ENCODE measurements at regions not wholly inside any gene's neighbourhood (a gene's known extent, or its start where the extent isn't known, plus 50 kb on each side); places are given as distances from the start of the nearest gene placed in this dataset.
A peak's percentile ranks its signal among the peaks of the same experiment; 100 is the strongest.

DNA sequence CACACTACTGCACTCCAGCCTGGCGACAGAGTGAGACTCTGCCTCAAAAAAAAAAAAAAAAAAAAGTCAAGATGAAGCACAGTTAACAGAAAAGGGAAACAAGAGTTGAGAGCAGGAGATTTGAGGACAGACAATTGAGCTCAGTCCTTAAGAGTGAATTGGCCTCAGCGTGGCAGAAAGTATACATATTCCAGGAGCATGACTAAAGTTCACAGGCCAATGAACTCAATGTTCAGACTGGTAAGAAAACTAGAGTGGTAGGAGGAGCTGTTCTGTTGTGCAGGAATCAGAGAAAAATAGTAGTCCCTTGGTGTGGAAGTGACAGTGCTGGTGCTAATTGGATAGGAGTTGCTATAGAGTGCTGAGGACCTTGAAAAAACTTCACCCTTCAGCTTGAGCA is 60.0 kb downstream of the NRN1 start:
- no peak for DNase-seq (ENCODE audit: low read depth)

DNA sequence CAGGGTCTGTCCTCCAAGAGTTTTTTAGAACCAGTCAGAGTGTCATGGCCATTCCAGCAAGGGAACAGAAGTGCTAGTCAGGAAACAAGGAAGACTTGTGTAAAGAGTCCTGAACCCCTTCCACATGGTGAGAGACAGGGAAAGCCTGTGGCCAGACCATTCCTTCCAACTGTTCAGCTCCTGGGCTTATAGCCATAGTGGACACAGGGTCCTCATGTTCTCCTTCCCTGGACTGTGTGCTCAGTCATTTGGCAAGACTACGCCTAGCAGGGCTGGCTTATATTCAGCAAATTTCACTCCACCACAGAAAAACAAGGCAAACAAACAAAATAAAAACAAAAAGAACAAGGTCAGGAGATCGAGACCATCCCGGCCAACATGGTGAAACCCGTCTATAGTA is 60.5 kb downstream of the NRN1 start:
- DNase-seq (ENCODE audit: low read depth) = no peak

DNA sequence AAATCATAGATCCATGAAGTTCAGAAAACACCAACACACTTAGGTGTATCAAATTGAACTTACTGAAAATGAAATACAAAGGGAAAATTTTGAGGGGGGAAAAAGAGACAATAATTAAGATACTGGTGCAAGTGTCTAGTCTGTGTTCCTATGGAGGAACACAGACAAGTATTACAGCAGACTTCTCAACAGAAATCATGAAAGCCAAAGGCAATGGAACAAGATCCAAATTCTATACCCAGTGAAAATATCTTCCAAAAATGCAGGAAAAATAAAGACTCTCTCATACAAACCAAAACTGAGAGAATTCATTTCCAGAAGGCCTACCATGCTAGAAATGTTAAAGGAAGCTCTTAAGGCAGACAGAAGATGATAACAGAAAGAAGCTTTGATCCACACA is 63.1 kb downstream of the NRN1 start:
- DNase-seq (ENCODE audit: low read depth) = no peak

DNA sequence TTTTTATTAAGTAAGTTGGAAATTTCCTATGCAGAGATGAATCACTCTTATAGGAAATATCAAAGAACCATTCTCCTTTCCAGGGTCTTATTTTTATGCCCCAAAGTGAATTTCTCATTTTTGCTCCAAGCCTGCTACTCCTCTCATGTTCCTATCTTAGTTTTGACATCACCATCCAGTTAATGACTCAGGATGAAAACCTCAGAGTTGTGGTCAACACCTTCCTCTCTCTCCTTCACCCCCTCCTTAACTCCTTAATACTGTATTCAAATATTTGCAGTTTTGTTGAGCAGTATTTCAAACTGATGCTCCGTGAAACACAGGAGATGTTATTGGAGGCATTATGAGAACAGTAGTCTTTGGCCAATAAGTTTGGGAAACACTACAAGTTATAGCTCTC is 64.1 kb downstream of the NRN1 start:
- no peak for DNase-seq (ENCODE audit: low read depth)

DNA sequence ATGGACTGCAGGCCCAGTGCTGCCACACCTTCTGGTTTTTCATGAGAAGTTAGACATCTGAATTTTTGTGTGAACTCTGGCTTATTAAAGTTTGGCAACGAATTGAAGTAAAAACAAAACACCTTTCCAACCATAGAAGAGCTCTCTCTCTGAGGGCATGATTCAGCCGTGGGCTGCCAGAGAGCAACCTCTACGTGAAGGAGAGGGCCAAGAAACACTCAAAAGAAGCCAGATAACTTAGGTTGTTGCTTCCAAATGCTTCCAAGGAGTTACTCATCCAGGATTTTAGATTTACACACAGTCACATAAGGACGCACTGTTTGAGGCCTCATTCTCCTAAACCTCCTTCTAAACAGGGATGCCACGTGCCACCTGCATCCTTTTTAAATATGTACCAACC is 65.5 kb downstream of the NRN1 start:
- DNase-seq (ENCODE audit: low read depth) = no peak

DNA sequence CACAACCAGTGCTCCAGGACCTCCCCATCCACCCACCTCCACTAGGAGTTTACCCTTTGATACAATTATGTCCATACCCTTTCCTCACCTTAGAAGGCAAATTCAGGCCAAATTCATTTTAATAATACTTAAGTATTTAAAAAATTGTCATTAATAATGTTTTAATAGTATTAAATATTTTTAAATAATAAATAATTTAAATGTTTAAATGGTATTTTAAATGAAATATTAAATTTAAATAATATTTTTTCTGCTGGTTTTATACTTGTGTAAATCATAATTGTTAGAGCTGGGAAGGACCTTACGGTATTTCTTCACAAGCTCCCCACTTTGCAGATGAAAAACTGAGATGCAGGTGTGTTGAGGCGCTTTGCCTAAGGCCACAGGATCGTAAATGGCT is 67.8 kb downstream of the NRN1 start:
- no peak for DNase-seq (ENCODE audit: low read depth)

DNA sequence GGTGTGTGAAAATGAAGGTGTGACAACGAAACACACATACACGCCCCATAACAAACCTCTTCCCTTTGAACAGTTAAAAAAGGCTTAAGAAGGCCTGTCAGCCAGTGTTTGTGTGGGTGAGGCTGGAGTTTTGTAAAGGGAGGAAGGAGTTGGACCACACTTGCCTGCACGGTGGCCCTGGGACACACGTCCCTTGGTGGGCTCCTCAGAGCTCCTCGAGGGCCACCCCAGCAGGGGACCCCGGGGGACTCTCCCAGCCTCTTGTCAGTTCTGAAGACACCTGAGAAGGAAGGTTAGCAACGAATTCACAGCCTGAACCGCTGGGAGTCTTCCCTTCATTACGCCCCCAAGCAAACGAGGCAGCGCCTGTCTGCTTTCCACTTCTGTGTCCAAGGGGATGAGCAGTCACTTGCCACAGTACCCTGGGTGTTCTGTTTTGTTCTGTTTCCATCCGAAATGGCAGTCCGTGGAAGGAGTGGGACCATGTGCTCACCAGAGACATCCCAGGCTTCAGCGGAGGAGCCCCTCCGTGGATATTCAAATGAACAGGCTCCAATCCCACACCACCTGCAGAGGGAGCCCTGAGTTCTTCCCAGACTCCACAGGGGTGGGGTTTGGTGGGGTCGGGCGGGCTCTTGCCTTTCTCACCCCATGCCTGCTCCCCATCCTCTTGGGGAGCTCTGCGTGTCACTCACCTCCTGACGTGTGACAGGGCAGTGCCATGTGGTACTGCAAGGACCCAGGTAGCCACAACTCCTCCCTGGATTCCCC is 68.6 kb downstream of the NRN1 start:
- DNase-seq (ENCODE audit: low read depth) = no peak

DNA sequence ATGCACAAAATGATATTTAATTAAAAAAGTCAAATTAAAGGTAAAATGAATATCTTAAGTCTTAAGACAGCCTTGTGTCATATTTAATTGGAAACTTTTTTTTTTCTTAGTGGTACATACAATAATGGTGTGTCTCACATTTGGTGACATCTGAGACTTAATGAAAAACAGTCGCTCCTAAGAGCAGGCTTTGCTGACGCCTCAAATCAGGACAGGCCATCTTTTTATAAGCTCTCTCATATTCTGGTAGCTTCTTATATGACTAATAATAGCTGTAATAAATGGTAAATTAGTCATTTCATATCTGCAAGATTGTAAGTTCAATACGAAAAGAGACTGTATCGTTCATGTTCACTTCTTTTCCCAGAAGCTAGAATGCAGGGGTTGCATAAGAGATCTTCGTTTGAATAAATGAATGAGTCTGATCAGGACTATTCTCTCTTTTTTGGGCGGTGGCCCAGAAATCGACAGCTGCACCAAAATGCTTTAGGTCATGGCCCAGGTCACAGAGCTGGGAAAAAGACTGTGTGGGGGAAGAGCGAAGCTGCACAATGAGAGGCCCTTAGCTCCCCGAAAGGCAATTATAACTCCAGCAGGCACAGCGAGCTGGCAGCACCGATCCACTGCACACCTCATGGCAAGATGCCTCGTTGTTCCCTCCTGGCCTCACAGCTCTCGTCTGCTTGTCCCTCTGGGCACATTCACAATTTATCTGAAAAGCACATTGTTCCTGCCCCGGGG is 69.4 kb downstream of the NRN1 start:
- DNase-seq (ENCODE audit: low read depth) = no peak

DNA sequence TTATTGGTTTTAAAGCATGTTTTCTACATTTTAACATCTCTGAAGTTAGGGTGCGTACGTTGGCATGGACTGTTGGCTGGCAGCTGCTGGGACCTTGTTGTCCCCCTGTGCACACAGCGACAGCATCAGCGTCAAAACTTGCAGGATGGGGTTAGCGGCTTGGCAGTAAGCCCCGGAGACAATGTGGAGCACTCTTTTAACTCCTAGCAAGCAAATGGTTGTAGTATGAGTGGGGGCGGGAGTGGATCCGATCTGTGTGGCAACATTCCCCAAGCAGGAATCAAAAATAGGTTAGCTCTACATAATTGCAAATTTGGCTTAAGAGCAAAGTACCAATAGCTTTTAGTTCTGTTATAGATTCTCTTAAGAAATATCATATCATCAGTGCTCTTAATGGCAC is 70.1 kb downstream of the NRN1 start:
- DNase-seq (ENCODE audit: low read depth) = no peak

GRCh38 chr6:5936140-5936539 is 70.6 kb downstream of the NRN1 start:
- no peak for DNase-seq (ENCODE audit: low read depth)

- no peak for DNase-seq (ENCODE audit: low read depth)
Observed at GRCh38 chr6:5930968-5931367, 75.8 kb downstream of the NRN1 start.

- no peak for DNase-seq (ENCODE audit: low read depth)
Observed at GRCh38 chr6:5930143-5930770, 76.5 kb downstream of the NRN1 start.

DNA sequence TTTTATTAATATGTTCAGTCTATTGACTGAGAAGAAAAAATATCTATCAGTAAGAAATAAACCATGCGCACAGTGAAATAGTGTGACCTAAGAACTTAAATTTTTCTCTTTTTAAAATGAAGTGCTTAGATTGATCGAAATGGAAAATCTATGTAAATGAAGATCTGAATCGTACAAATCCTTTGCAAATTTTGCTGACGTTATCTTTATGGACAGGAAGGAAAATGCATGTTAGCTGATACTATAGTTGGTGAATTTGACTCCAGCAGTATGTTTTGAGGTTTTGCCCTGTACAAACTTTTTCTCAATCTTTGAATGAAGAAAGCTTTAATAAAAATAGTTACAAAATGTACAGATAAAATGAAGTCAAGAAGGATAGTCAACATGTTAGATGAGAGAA is 82.9 kb downstream of the NRN1 start:
- no peak for DNase-seq (ENCODE audit: low read depth)

GRCh38 chr6:5922230-5922629 is 84.5 kb downstream of the NRN1 start:
- no peak for DNase-seq (ENCODE audit: low read depth)

DNA sequence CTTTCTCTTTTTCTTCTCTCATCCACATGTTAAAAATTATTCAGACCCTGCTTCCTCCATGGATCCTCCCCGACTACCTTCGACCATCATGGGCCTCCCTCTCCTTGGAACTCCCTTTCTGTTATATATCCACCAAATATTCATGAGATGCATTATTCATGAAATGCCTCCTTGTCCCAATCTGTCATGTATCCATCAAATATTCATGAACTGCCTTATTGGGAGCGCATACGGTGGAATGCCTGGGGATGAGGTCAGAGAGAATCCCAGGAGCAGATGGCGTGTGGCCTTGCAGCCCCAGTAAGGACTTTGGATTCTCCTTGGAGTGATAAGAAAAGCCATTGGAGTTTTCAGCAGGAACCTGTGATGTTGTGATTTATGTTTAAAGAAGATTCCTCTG is 97.0 kb downstream of the NRN1 start:
- no peak for DNase-seq (ENCODE audit: low read depth)

DNA sequence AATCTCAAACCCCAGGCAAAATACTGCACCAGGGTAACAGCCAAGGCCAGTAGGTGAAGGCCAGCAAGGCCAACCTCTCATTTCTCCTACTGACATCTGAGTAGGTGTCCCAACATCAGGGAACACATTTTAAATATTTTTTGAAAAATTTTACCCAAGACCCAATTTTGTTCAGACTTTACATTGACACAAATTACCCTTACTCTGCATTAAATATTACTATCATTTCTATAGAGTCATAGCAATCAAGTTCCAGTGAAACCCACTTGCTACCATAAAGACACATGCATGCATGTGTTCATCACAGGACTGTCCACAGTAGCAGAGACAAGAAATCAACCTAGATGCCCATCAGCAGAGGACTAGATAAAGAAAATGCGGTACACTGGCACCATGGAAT is 99.9 kb downstream of the NRN1 start:
- no peak for DNase-seq (ENCODE audit: low read depth)

GRCh38 chr6:5906340-5906670 is 100.4 kb downstream of the NRN1 start:
- DNase-seq (ENCODE audit: low read depth) = no peak

- DNase-seq (ENCODE audit: low read depth) = peak; percentile 82
Observed at GRCh38 chr6:5905431-5906339, 101.0 kb downstream of the NRN1 start.

DNA sequence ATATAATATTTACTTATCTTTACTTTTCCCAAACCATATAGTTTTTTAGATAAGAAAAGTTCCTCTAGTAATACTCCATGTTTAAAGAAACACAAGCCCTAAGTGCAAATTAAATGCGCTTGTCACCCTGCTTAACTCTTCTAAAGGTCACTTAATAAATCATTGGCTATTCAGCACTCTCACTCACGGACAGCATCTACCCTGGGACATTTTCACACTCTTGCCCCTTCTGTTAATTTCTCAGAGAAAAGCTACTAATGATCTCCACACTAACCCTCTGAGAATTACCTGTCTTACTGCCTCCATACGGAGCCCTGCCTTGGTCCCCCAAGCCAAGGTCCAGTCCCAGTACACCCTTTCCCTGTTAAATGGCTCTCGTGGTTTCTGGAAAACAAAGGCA is 102.2 kb downstream of the NRN1 start:
- DNase-seq (ENCODE audit: low read depth) = no peak

DNA sequence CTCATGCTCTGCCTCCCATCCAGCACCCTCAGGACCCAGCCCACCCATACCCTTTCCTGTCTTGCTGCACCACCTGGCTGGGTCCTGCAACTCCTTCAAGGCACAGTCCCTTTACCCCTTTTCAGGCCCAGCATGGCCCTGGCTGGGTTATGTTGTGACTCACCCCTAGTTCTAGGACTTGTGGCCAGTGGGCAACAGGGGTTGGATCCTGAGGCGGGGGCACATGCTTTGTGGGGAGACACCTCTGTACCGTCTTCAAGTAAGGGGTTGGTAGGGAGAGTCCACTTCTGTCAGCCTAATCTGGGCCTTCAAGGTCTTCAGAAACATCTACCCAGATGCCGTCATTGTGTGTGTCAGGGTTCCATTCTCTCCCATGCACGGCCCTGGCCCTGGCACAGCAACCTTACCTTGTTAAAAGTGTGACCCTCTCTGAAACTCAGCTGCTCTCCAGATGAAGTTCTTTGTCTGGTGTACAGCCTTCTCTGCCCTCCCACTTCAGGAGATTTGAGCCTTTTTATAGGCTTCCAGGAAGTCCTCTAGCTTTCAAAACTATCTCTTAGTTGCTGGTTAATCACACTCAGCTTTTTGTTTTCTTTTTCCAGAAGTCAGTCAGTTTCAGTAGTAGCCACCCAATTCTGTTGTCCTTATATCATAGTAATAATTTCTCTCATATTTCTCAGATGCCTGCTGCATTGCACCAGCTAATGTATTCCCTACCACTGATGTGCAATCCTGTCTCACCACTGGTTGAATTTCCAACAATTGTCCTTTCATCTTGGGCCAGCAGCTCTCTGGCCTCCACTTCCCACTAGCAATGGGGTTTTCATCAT is 107.3 kb downstream of the NRN1 start:
- no peak for DNase-seq (ENCODE audit: low read depth)

- DNase-seq (ENCODE audit: low read depth) = no peak
Observed at GRCh38 chr6:5898563-5898962, 108.2 kb downstream of the NRN1 start.

- no peak for DNase-seq (ENCODE audit: low read depth)
Observed at GRCh38 chr6:5898102-5898501, 108.6 kb downstream of the NRN1 start.

Data from fibroblast of gingiva (primary cell).